SKM-1 (cell line): ENCODE measurements at regions not wholly inside any gene's neighbourhood (a gene's known extent, or its start where the extent isn't known, plus 50 kb on each side); places are given as distances from the start of the nearest gene placed in this dataset.
"Not testable (repeated sequence)": the region's sequence is repeated elsewhere in the genome, so short reads cannot be mapped to it uniquely, and the experiment has no call there.

ENCODE experiments used
- DNase-seq: peaks from one replicate; lab custom pipeline; 2025; ENCODE audit not compliant: unreplicated experiment; lab: John Stamatoyannopoulos, UW

DNA sequence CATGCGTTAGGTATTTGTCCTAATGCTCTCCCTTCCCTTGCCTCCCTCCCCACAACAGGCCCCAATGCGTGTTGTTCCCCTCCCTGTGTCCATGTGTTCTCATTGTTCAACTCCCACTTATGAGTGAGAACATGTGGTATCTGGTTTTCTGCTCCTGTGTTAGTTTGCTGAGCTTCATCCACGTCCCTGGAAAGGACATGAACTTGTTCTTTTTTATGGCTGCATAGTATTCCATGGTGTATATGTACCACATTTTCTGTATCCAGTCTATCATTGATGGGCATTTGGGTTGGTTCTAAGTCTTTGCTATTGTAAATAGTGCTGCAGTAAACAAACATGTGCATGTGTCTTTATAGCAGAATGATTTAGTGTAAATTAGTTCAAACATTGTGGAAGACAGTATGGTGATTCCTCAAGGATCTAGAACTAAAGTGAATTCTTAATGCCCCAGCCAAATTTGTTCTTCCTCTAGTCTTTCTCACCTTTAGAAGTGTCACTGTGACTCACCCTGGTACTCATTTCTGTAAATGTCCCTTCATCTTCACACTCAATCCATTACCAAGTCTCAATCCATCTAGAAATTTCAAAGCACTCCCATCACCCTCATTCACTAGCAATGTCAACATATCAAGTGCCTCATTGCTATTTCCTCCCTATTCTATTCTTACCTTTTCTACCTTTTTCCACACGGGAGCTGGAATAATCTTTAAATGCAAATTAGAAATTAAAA is 123.9 kb downstream of the MREG start:
- DNase-seq = not testable (repeated sequence)

DNA sequence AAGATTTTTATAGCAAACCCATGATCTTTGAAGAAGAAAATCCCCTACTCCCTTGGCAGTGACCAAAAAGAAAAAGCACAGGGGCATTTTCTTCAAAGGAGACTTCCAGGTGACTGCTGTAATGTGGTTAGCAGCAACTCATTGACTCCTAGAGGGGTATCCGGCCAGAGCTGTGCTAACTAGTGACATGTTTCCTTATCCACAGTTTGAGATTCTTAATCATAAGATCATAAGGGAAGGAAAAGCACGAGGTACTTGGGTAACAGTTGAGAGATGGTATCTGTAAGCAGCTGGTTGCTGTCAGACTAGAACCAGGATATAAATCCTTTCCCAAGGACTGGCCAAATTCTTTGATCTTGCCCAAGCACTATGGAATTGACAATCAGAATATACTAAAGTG is 124.7 kb downstream of the MREG start:
- DNase-seq = no peak

- DNase-seq = peak; percentile 23
Measured at GRCh38 chr2:215887303-215887702, 126.0 kb downstream of the MREG start.

DNA sequence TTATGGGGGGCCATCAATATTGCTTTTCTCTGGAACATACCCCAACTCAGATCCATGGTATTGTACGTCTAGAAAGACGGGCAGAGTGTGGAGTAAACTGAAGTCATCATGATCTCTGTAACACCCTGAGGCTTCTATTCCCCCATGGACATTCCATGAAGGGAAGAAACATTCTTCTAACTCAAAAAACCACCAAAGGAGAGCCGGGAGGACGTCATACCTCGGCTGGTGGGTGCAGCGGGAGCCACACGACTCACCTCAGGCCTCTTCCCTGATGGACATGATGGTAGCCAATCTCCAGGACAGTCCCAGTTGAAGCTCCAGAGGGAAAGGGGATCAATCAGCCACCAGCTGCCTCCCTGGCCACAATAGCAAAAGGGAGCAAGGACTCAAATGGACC is 127.3 kb downstream of the MREG start:
- no peak for DNase-seq

DNA sequence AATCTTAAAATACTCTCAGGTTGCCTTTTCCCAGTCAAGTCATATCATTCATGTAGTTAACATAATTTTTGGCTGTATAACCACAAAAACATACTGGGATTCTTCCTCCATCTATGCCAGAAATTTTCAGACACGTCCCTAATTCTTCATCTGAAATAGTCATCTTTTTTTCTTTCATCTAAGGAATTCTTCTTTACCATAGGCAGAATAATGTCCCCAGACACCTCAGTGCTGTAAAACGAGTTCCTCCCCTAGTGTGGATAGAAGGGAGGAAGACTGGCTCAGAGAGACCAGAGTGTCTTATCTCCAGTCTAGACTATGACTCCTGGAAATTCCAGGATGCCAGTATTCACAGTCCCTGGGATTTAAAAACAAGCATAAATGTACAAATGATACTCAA is 127.8 kb downstream of the MREG start:
- no peak for DNase-seq

DNA sequence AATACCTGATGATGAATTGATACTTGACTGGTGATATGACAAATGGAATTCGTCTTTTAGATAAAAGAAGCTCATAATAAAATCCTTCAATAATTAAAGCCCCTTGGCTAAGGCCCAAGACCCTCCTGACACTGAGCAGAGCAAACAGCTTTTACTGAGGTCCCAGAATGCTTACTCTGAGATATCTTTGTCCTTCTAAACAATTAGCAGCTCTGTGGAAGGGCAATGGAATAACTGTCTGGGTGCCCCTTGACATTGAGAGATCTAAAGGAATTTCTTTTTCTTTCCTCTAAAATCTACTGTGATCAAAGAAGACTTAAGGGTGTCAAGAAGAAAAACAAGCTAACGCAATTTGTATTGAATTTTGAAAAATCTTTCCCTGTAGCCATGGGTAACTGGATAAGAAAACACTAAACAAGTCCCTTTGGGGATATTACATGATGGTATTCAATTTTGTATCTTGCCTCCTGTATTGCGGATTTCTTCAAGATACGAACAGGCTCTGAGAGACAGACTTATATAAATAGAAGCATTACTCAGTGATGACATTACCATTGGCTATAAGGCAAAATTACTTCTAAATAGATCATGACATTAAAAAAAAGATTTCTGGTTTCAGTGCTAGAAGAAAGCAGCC is 128.8 kb downstream of the MREG start:
- DNase-seq = no peak

- no peak for DNase-seq
Measured at GRCh38 chr2:215883799-215884198, 129.6 kb downstream of the MREG start.

DNA sequence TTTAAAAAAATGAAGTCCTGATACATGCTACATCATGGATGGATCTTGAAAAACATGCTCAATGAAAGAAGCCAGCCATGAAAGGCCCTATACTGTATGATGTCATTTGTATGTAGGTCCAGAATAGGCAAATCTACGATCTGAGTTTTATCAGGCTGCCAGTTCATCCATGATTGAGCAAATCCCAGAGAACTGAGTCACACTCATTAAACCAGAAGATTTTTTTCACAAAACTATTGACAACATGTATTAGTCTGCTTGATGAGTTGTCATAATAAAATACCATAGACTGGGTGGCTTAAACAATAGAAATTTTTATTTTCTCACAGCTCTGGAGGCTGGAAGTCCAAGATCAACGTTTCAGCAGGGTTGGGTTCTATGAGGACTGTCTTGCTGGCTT is 130.7 kb downstream of the MREG start:
- DNase-seq = no peak

DNA sequence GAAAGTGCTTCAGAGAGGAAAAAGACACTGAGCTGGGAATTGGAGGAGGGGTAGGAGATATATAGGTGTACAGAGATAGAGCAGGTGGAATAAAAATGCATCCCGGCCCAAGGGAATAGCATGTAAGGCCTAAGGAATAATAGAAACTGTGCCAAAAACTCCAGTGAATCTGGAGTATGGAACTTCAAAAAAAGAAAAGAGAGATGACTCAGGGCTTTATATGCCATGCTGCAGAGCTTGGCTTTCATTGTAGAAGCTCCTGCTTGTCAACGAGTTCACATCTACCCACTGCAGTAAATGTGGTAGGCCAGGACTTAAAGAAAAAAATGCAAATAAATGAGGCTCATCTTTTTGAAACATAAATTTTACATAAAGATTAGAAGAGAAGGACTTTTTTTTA is 131.8 kb downstream of the MREG start:
- DNase-seq = no peak

- DNase-seq = no peak
Measured at GRCh38 chr2:215880970-215881369, 132.4 kb downstream of the MREG start.

DNA sequence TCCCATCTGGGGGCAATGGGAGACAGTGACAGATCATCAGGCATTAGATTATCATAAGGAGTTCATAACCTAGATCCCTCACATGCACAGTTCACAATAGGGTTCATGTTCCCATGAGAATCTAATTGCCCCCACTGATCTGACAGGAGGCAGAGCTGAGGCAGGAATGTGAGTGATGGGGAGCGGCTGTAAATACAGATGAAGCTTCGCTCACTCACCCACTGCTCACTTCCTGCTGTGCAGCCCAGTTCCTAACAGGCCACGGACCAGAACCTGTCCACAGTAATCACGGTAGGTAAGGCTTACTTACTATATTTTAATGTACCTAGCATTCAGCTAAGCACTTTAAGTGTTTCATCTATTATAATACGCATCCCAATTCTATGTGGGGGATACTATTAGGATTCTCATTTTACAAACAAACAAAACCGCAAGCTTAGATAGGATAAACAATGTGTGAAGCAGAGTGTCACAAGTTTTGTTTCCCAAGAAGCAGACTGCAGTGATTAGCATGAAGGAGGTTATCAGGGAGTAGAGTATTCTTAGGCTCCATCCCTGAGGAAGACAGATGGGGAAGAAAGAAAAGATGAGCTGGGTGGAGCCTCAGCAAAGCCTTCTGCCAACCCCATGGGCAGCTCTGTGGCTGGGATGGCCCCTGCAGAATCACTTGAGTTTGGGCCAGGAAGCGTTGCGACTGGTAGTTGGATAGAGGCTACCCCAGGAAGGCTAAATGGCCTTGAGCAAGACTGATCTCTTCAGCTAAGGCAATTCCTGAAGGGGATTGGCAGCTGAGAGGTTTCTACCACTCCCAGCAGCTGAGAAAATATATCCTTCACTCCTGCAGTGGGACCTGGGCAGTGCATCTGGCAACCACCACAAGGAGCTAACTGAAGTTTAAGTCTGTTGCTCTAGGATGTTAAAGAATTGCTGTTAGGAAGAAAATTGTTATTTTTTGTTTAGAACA is 133.1 kb downstream of the MREG start:
- DNase-seq = no peak

DNA sequence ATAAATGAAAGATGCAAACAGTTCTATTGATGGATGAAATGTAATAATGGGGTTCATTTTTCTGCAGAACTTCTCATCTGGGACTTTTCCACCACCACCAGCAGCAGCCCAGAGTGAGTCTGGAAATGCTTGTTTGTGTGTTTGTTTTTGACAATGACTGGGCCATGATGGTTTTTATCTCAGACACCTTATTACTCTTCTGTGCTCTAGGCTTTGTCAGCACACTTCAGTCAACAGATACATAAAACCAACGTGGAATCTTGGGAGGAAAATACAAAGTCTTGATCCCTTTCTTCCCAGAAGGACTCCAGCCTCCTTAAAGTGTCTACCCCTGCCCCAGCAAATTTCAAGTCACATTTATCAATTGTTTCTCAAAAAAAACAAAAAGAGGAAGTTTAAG is 134.0 kb downstream of the MREG start:
- DNase-seq = no peak

DNA sequence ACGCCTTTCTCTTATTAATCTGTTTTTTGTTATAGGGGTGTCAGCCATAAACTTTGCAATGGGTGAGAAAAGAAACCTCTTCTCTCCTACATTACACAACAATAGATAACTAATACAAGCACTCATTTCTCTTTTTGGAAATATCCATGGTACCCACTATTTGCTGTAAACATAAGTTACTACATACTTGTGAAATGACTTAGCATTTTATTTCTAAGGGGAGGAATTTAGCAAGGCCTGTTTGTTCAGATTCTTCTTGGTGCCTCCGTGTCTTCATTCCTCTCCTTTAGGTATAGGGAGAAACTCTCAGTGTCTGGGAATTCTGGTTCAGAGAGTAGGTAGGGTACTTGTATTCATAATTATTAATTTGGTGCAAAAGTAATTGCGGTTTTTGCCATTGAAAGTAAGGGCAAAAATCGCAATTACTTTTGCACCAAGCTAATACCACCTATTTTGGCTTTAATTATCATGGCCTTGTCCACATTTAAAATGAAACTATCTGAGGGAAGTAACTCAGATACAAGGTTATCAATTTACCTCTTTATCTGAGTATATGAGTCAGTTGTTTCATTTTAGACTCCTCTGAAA is 134.8 kb downstream of the MREG start:
- no peak for DNase-seq

DNA sequence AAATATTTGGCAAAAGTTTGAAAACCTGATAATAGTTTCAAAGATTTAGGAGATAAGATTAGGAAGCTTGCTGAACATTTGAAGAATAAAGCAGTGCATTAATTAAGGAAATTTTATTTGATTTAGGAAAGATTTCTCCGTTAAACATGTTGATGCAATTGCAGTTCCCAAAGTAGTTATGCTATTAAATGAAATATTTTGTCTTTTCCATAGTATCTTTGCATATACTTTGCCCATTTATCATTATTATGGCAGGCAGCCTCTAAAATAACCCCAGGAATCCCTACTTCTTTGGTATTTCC is 136.5 kb downstream of the MREG start:
- no peak for DNase-seq

DNA sequence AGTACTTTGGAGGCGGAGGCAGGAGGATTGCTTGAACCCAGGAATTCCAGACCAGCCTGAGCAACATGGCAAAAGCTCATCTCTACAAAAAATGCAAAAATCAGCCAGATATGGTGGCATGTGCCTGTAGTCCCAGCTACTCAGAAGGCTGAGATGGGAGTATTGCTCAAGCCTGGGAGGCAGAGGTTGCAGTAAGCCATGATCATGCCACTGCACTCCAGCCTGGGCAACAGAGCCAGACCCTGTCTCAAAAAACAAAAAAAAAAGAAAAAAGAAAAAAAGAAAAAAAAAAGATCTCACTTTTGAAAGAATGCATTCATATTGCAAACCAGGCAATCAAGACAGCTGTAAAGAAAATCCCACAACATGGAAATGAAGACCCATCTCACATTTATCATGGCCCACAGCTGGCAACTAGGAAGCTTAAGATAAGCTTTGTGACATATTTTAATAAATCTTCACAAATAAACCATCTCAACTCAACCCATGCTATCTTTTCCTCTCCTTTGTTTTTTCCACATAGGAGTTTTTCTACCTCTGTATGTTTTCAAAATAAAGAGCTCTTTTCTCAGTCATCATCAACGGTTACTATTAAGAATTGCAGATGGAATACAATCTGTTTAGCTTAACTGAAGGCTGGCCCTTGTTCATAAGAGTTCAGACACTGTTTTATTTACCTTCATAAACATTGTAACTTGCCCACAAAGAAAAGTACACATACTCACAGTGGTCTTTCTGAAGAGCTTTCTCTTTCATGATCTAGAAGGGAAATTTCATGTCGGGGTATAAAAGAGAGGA is 137.0 kb downstream of the MREG start:
- DNase-seq = no peak

GRCh38 chr2:215874418-215874817 is 138.9 kb downstream of the MREG start:
- no peak for DNase-seq

- no peak for DNase-seq
Measured at GRCh38 chr2:215870986-215871385, 142.4 kb downstream of the MREG start.

- DNase-seq = no peak
Measured at GRCh38 chr2:215870088-215870490, 143.3 kb downstream of the MREG start.

- DNase-seq = no peak
Measured at GRCh38 chr2:215868846-215869543, 144.4 kb downstream of the MREG start.

DNA sequence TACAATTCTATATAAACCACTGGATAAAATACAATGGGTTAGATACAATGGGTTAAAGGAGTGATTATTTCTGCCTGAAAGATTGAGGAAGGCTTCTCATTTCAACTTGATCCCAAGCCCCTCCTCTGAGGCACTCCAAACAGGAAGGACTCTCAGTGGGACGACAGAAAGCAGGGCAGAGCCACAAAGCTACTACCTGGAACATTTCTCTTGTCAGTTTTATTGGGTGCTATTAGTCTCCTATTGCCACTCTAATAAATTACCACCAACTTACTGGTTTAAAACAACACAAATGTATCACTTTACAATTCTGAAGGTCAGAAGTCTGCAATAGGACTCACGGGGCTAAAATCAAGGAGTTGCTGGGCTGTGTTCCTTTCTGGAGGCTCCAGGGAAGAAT is 146.7 kb downstream of the MREG start:
- DNase-seq = no peak
